ENCODE measurements at regions not wholly inside any gene's neighbourhood (a gene's known extent, or its start where the extent isn't known, plus 50 kb on each side); places are given as distances from the start of the nearest gene placed in this dataset.

DNA sequence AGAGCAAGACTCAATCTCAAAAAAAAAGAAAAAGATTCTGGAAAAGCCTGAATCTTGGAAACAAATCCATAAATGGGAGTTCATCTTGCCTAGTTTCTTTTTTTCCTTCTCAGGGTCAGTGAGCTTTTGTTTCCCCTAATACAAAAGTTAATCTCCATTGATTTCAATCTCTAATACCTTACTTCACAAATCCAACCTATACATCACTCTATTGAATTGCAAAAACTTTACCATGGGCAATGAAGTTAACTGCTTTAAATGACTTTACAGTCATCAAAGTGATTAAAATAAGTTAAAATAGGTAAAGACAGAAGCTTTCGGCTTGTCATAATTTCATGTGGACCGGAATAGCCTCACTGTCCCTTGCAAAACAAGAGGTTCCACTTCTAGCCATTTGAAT is 1012.7 kb upstream of the SEL1L start:
- no peaks in the 10 kb centered on the region for H3K4me1 ChIP-seq (ENCODE audit: control insufficient read depth, insufficient read depth, low read length)
- H3K36me3 ChIP-seq (ENCODE audit: control insufficient read depth, insufficient read depth, low read length), result no peaks in the 10 kb centered on the region
- H3K27ac ChIP-seq (ENCODE audit: low read depth, low read length), result no peak overlapping the region
- no peaks in the 10 kb centered on the region for H3K27me3 ChIP-seq (ENCODE audit: control insufficient read depth, insufficient read depth, low read length)
- H3K9ac ChIP-seq (ENCODE audit: low read length), result no peak overlapping the region
- H3K4me3 ChIP-seq (ENCODE audit: low read length), result no peak overlapping the region

DNA sequence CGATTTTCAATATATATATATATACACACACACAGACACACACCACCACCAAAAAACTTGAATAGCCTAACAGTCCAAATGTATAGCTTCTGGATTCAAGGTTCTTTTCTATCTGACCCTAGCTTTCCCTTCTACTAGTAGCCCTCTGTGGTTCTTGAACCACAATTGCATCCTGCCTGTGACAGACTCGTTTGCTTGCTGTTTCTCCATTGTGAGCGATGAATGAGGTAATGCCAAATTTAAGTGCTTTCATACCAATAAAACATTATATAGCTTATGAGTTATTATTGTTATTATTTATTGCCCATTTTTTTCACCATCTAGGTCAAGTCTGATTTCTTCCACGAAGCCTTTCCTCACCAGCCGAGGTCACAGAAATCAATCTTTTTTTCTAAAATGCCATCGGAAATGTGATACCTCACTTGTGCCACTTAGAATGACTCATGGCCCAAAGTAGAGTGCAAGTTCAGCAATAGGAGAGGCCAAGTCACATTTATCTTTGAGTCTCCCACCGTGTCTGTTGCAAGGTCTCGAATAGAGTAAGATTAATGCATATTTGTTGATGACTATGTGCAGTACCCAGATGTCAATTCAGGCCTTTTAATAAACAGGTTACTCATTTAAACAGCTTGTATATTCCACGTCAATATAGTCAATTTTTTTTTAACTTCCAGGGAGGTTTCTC is 1015.8 kb upstream of the SEL1L start:
- Histone ChIP-seq H3K4me3 (ENCODE audit: low read length) (no peak overlapping the region), H3K27me3 (ENCODE audit: control insufficient read depth, insufficient read depth, low read length) (no peaks in the 10 kb centered on the region), H3K9ac (ENCODE audit: low read length) (no peak overlapping the region), H3K4me1 (ENCODE audit: control insufficient read depth, insufficient read depth, low read length) (no peaks in the 10 kb centered on the region), H3K36me3 (ENCODE audit: control insufficient read depth, insufficient read depth, low read length) (no peaks in the 10 kb centered on the region), H3K27ac (ENCODE audit: low read depth, low read length) (no peak overlapping the region)

DNA sequence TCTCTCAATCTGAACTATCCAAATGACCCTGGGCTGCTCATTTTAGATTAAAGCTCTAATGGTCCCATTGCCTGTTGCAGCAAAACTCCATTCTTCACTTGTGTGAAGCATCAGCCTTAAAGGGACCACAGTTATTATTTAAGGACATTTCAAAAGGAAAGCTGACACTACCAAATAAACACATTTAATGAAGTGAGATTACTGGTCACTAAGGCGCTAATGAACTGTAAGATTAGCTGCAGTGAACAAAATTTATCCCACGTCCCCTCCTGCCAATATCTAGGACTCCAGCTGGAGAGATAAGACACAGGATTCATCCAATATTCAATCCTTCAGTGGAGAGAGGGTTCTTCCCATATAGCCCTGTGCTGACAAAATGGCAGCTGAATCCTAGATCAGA is 1029.2 kb upstream of the SEL1L start:
- H3K4me3 ChIP-seq (ENCODE audit: low read length), result no peak overlapping the region
- H3K27ac ChIP-seq (ENCODE audit: low read depth, low read length), result no peak overlapping the region
- no peak overlapping the region for H3K9ac ChIP-seq (ENCODE audit: low read length)
- H3K36me3 ChIP-seq (ENCODE audit: control insufficient read depth, insufficient read depth, low read length), result no peaks in the 10 kb centered on the region
- no peaks in the 10 kb centered on the region for H3K4me1 ChIP-seq (ENCODE audit: control insufficient read depth, insufficient read depth, low read length)
- H3K27me3 ChIP-seq (ENCODE audit: control insufficient read depth, insufficient read depth, low read length), result no peaks in the 10 kb centered on the region

DNA sequence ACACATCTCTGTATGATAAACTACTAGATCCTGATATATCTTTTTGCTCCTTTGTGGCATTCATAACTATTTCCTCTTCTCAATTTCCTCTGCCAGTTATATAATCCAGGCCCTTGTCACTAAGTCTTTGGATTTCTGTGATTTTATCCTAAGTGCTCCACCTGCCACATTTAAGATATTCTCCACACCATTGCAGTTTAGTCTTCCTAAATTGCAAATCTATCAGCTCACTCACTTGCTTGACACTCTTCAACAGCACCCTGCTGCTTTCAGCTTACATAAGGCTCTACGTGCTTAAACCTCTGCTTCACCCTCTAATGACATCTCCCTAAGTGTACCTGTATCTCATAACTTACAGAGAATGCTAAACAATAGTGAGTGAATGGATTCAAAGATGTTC is 1032.2 kb upstream of the SEL1L start:
- Histone ChIP-seq H3K36me3 (ENCODE audit: control insufficient read depth, insufficient read depth, low read length) (no peaks in the 10 kb centered on the region), H3K4me3 (ENCODE audit: low read length) (no peak overlapping the region), H3K27ac (ENCODE audit: low read depth, low read length) (no peak overlapping the region), H3K9ac (ENCODE audit: low read length) (no peak overlapping the region), H3K4me1 (ENCODE audit: control insufficient read depth, insufficient read depth, low read length) (no peaks in the 10 kb centered on the region), H3K27me3 (ENCODE audit: control insufficient read depth, insufficient read depth, low read length) (no peaks in the 10 kb centered on the region)

DNA sequence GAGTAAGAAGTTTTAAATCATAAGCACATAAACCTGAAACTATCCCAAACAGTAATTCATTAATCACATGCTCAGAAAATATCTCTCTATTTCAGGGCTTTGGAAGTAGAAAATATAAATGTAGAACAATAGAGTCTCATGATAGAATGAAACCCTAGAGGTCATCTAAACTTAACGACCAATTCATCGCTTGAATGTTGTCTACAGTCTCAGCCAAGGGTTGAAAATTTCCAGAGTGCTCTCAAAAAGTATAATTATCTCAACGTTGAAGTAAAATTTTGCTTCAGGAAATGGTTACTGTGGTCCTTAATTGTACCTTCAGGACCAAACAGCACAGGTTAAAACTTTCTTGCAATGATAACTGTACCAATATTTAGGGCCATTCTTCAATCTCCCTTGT is 1053.6 kb upstream of the SEL1L start:
- Histone ChIP-seq H3K27me3 (ENCODE audit: control insufficient read depth, insufficient read depth, low read length) (no peaks in the 10 kb centered on the region), H3K4me1 (ENCODE audit: control insufficient read depth, insufficient read depth, low read length) (no peaks in the 10 kb centered on the region), H3K9ac (ENCODE audit: low read length) (no peak overlapping the region), H3K36me3 (ENCODE audit: control insufficient read depth, insufficient read depth, low read length) (no peaks in the 10 kb centered on the region), H3K27ac (ENCODE audit: low read depth, low read length) (no peak overlapping the region), H3K4me3 (ENCODE audit: low read length) (no peak overlapping the region)

DNA sequence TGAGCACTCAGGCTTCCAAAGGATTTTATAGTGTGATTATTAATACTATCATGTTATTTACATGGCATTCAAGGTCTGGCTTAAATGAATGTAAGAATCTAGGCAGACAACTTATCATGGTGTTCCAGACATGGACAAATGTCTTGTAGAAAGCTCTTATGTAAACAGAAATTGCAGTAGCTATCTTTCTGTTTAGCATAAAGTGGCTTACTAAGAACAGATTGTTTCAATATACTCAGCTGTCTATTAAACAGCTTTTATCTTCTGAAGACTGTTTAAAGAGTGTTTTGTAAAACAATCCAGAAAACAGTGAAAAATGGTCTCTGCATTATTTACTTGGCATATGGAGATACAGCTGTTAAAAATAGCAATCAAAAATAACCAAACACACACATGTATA is 1061.8 kb upstream of the SEL1L start:
- no peaks in the 10 kb centered on the region for H3K27me3 ChIP-seq (ENCODE audit: control insufficient read depth, insufficient read depth, low read length)
- no peaks in the 10 kb centered on the region for H3K4me1 ChIP-seq (ENCODE audit: control insufficient read depth, insufficient read depth, low read length)
- no peak overlapping the region for H3K27ac ChIP-seq (ENCODE audit: low read depth, low read length)
- H3K4me3 ChIP-seq (ENCODE audit: low read length), result no peak overlapping the region
- H3K36me3 ChIP-seq (ENCODE audit: control insufficient read depth, insufficient read depth, low read length), result no peaks in the 10 kb centered on the region
- H3K9ac ChIP-seq (ENCODE audit: low read length), result no peak overlapping the region

DNA sequence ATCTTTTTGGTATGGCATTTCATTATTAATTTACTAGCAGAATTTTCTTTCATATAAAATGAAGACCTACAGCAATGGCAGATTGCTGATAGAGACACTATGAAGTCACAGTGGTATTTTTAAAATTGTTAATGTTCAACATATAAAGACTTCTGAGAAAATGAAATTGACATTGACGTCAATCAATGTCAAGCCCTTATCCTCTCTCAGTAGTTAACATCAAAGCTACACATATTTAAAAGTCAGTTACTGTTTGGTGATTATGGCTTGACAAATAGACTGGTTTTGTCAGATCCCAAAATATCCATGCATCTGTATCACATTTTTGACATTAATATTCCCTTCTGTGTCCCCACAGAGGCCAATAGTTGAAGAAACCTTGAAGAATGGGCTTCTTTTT is 1069.1 kb upstream of the SEL1L start:
- no peaks in the 10 kb centered on the region for H3K4me1 ChIP-seq (ENCODE audit: control insufficient read depth, insufficient read depth, low read length)
- H3K27ac ChIP-seq (ENCODE audit: low read depth, low read length), result no peak overlapping the region
- no peaks in the 10 kb centered on the region for H3K36me3 ChIP-seq (ENCODE audit: control insufficient read depth, insufficient read depth, low read length)
- H3K9ac ChIP-seq (ENCODE audit: low read length), result no peak overlapping the region
- H3K27me3 ChIP-seq (ENCODE audit: control insufficient read depth, insufficient read depth, low read length), result no peaks in the 10 kb centered on the region
- no peak overlapping the region for H3K4me3 ChIP-seq (ENCODE audit: low read length)

DNA sequence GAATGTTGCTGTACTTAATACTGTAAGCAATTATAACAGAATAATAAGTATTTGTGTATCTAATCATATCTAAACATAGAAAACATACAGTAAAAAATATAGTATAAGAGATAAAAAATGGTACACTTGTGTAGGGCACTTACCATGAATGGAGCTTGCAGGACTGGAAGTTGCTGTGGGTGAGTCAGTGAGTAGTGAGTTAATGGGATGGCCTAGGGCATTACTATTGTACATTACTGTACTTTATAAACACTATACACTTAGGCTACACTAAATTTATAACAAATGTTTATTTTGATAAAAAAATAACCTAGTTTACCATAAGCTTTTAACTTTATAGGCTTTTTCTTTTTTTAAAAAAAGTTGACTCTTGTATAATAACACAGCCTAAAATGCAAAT is 1071.2 kb upstream of the SEL1L start:
- Histone ChIP-seq H3K4me3 (ENCODE audit: low read length) (no peak overlapping the region), H3K27ac (ENCODE audit: low read depth, low read length) (no peak overlapping the region)

DNA sequence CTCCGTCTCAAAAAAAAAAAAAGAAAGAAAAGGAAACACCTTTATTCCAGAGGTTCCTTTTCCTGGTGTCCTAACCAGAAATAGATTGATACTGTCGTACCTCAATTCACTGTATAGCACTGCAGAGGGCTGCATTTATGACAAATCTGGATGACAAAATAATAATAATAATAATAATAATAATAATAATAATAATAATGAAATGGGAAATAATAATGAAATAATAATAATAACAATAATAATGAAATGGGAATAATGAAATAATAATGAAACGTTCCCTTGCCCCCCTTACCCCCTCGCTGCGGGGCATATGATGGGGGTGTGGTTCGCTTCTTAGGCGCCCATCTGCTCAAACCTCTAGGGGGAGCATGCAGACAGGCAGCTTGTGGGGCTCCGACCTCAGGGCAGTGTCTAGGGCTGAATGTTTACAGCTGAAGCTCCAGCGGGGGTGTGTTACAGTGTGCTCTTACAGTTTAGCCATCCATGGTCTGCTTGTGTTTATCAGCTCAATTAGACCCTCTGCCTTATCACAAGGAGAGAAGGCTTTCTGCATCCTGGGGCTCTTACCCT is 1088.3 kb upstream of the SEL1L start:
- no peaks in the 10 kb centered on the region for H3K36me3 ChIP-seq (ENCODE audit: control insufficient read depth, insufficient read depth, low read length)
- H3K9ac ChIP-seq (ENCODE audit: low read length), result no peak overlapping the region
- H3K4me1 ChIP-seq (ENCODE audit: control insufficient read depth, insufficient read depth, low read length), result no peaks in the 10 kb centered on the region
- no peak overlapping the region for H3K27ac ChIP-seq (ENCODE audit: low read depth, low read length)
- no peak overlapping the region for H3K4me3 ChIP-seq (ENCODE audit: low read length)
- H3K27me3 ChIP-seq (ENCODE audit: control insufficient read depth, insufficient read depth, low read length), result no peaks in the 10 kb centered on the region

More for the DNA sequence above, 1071.2 kb upstream of the SEL1L start:
- Histone ChIP-seq H3K9ac (ENCODE audit: low read length) (no peak overlapping the region), H3K36me3 (ENCODE audit: control insufficient read depth, insufficient read depth, low read length) (no peaks in the 10 kb centered on the region), H3K27me3 (ENCODE audit: control insufficient read depth, insufficient read depth, low read length) (no peaks in the 10 kb centered on the region), H3K4me1 (ENCODE audit: control insufficient read depth, insufficient read depth, low read length) (no peaks in the 10 kb centered on the region)

DNA sequence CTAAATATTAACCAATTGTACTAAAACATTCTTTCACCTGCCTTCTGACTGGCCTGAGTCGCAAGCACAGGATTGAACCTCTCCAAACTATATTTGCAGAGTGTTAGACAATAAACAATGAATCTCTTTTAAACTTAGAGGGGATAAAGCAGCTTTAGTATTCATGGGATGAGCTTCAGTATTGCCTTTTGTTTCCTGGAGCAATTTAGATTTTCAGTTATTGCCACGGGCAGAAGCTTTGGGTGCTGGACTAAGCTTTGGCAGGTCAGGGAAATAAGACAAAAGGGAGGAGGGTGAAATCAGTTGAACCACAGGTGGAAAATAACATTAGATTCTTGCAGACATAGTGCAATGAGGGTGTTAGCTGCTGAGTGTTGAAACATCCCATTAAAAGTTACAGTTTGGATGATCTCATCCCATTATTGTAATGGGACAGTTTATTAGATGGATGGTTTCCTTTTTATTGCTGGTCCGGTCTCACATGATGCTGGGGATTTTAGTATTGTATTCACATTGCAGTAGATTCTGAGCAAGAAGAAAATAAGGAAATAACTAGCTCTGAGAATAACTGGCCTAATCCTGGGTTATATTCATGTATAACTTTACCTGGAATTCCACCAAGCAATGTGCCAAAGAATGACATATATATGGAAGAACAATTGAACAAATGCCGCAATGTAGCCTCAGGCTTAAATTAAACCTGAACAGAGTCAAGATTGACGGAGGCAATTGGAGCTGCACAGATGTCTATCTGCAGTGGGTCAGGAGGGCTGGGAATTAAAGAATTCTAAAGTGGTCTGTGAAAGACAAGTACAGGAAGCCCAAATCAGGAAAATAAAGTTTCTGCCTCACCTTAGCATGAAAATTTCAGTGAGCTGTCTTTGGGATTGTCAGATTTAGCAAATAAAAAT is 1092.8 kb upstream of the SEL1L start:
- no peak overlapping the region for H3K27ac ChIP-seq (ENCODE audit: low read depth, low read length)
- H3K36me3 ChIP-seq (ENCODE audit: control insufficient read depth, insufficient read depth, low read length), result no peaks in the 10 kb centered on the region
- H3K4me1 ChIP-seq (ENCODE audit: control insufficient read depth, insufficient read depth, low read length), result no peaks in the 10 kb centered on the region
- no peaks in the 10 kb centered on the region for H3K27me3 ChIP-seq (ENCODE audit: control insufficient read depth, insufficient read depth, low read length)
- H3K9ac ChIP-seq (ENCODE audit: low read length), result no peak overlapping the region
- H3K4me3 ChIP-seq (ENCODE audit: low read length), result no peak overlapping the region

DNA sequence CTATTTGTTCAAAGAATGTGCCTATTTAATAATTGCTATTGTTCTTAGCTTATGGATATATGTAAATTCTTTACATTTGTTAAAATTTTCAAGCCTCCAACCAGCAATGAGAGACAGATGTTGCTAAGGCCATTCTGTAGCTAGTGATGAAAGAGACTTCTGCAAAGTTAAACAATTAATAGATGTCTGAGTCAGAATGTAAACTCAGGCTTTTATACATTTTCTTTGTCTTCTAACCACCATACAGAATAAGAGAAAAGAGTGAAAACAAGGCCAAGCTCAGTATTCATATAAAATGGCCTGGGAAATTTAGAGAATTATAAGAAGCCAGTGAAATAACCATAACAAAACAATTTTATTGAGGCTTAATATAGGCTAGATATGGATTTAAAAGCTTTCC is 1102.3 kb upstream of the SEL1L start:
- no peak overlapping the region for H3K9ac ChIP-seq (ENCODE audit: low read length)
- H3K27ac ChIP-seq (ENCODE audit: low read depth, low read length), result no peak overlapping the region
- H3K36me3 ChIP-seq (ENCODE audit: control insufficient read depth, insufficient read depth, low read length), result no peaks in the 10 kb centered on the region
- H3K27me3 ChIP-seq (ENCODE audit: control insufficient read depth, insufficient read depth, low read length), result no peaks in the 10 kb centered on the region
- no peak overlapping the region for H3K4me3 ChIP-seq (ENCODE audit: low read length)
- no peaks in the 10 kb centered on the region for H3K4me1 ChIP-seq (ENCODE audit: control insufficient read depth, insufficient read depth, low read length)

DNA sequence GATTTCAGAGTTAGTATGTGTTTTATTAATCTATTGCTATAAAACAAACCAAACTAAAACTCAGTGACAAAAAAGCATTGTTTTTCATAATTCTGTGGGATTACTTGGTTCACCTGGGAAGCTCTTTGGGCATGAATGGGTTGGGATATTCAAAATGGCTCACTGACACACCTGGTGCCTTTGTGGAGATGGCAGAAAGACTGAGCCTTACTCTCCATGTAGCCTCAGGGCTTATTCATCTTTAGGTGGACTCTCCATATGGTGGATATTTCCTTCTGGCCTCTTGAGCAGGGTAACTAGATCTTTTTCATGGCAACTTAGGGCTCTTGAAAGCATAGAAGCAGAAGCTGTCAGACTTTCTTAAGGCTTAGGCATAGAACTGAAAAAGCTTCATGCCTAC is 1102.8 kb upstream of the SEL1L start:
- no peak overlapping the region for H3K27ac ChIP-seq (ENCODE audit: low read depth, low read length)
- H3K36me3 ChIP-seq (ENCODE audit: control insufficient read depth, insufficient read depth, low read length), result no peaks in the 10 kb centered on the region
- no peak overlapping the region for H3K9ac ChIP-seq (ENCODE audit: low read length)
- no peaks in the 10 kb centered on the region for H3K4me1 ChIP-seq (ENCODE audit: control insufficient read depth, insufficient read depth, low read length)
- H3K27me3 ChIP-seq (ENCODE audit: control insufficient read depth, insufficient read depth, low read length), result no peaks in the 10 kb centered on the region
- no peak overlapping the region for H3K4me3 ChIP-seq (ENCODE audit: low read length)

Measured in rectal smooth muscle tissue (tissue), 1 donor.